ENCODE measurements at regions not wholly inside any gene's neighbourhood (a gene's known extent, or its start where the extent isn't known, plus 50 kb on each side); places are given as distances from the start of the nearest gene placed in this dataset.

DNA sequence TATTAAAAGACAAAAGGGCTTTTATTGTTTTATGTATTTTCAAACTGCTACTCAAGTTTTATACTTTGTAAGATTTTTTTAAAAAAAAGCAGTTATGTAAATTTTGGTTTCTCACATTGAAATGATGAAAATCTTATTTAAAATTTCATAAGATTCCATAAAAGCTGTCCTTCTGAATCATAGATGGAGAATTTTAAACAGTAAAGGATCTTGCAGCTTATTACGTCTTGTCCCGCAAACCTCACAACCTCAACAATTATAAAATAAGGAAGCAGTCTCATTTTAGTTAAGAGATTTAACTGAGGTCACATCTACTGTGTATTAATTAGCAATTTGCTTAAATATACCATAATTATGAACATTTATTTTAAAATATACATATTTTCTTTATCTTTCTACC, 581.0 kb upstream of the SPRY2 start:
- Histone ChIP-seq H3K4me2 (ENCODE audit: low read length) (no peak overlapping the region), H3K27me3 (ENCODE audit: control insufficient read depth, insufficient read depth, low read length) (no peaks in the 10 kb centered on the region), H3K4me3 (ENCODE audit: low read depth, low read length) (no peak overlapping the region), H3K36me3 (ENCODE audit: control insufficient read depth, insufficient read depth, low read length) (no peaks in the 10 kb centered on the region), H3K4me1 (no peaks in the 10 kb centered on the region), H3K9me3 (ENCODE audit: control insufficient read depth, low read length) (no peaks in the 10 kb centered on the region), H3K27ac (no peak overlapping the region), H3K79me2 (no peaks in the 10 kb centered on the region), H3K9ac (no peak overlapping the region), H2AFZ (no peak overlapping the region)
- TF ChIP-seq, protein P1, sequence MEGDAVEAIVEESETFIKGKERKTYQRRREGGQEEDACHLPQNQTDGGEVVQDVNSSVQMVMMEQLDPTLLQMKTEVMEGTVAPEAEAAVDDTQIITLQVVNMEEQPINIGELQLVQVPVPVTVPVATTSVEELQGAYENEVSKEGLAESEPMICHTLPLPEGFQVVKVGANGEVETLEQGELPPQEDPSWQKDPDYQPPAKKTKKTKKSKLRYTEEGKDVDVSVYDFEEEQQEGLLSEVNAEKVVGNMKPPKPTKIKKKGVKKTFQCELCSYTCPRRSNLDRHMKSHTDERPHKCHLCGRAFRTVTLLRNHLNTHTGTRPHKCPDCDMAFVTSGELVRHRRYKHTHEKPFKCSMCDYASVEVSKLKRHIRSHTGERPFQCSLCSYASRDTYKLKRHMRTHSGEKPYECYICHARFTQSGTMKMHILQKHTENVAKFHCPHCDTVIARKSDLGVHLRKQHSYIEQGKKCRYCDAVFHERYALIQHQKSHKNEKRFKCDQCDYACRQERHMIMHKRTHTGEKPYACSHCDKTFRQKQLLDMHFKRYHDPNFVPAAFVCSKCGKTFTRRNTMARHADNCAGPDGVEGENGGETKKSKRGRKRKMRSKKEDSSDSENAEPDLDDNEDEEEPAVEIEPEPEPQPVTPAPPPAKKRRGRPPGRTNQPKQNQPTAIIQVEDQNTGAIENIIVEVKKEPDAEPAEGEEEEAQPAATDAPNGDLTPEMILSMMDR (IDR thresholded peaks at IDR 0.05), result no peak

DNA sequence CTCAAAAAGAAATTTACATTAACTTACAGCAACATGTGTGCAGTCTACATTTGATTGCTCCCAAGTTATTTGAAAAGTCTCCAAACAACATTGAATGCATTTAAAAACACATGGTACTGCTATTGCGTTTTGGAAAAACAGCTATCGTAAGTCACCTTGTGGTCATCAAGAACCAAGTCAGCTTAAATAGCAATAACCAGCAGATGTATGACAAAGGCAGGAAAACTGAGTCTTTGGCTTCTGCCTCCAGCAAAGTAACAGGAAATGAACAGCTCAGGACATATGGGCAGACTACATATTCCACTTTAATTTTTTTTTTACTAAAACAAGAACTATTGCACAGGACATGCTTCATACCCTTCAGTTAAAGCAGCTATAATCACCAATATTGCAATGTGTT, 580.6 kb upstream of the SPRY2 start:
- TF ChIP-seq, protein P1 (IDR thresholded peaks at IDR 0.05), result no peak
- H3K4me3 ChIP-seq (ENCODE audit: low read depth, low read length), result no peak overlapping the region
- no peaks in the 10 kb centered on the region for H3K36me3 ChIP-seq (ENCODE audit: control insufficient read depth, insufficient read depth, low read length)

DNA sequence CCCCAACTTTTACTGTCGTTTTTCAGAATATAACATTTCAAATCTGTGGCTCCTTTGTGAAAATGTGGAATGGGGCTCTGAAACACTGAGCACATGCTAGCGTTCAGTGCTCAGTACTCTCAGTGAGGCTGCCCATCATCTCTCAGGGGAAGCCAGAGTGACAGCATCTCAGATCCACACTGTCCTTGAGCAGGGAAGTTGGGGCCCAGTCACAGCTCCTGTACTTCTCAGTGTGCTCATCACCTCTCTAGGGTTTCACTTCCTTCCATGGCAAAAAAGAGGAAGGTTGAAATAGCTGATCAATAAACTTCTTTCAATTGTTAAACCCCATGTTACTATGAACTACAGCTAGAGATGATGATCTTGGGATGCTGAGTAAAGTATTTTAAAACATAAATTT, 565.9 kb upstream of the SPRY2 start:
- Histone ChIP-seq H3K27me3 (ENCODE audit: control insufficient read depth, insufficient read depth, low read length) (no peaks in the 10 kb centered on the region), H3K4me3 (ENCODE audit: low read depth, low read length) (no peak overlapping the region), H3K36me3 (ENCODE audit: control insufficient read depth, insufficient read depth, low read length) (no peaks in the 10 kb centered on the region), H3K4me1 (no peaks in the 10 kb centered on the region), H3K4me2 (ENCODE audit: low read length) (no peak overlapping the region), H2AFZ (no peak overlapping the region), H3K27ac (no peak overlapping the region), H3K79me2 (no peaks in the 10 kb centered on the region), H3K9me3 (ENCODE audit: control insufficient read depth, low read length) (no peaks in the 10 kb centered on the region), H3K9ac (no peak overlapping the region)
- TF ChIP-seq, protein P1 (IDR thresholded peaks at IDR 0.05), result no peak

More for the DNA sequence above, 580.6 kb upstream of the SPRY2 start:
- Histone ChIP-seq H3K27ac (no peak overlapping the region), H3K79me2 (no peaks in the 10 kb centered on the region), H3K27me3 (ENCODE audit: control insufficient read depth, insufficient read depth, low read length) (no peaks in the 10 kb centered on the region), H3K9ac (no peak overlapping the region), H3K4me2 (ENCODE audit: low read length) (no peak overlapping the region), H3K4me1 (no peaks in the 10 kb centered on the region), H2AFZ (no peak overlapping the region), H3K9me3 (ENCODE audit: control insufficient read depth, low read length) (no peaks in the 10 kb centered on the region)

DNA sequence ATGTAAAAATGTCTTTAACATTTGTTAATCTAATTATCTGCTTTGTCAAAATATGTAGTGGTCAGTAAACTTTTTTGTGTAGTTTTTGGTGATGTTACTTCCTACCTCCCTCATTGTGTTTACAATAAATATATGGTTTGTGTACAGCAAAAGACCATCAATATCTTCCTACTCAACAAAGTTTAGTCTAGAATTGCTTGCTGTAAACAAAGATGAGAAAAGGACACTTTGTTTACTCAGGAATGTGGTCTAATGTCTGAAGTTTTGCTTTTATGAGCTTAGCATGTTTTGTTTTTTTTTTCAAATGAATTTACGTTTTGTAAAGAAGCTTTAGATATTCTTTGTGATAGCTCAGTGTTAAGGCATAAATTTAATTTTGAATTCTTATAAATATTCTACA, 563.5 kb upstream of the SPRY2 start:
- Histone ChIP-seq H3K4me2 (ENCODE audit: low read length) (no peak overlapping the region), H3K4me3 (ENCODE audit: low read depth, low read length) (no peak overlapping the region), H3K27ac (no peak overlapping the region), H3K27me3 (ENCODE audit: control insufficient read depth, insufficient read depth, low read length) (no peaks in the 10 kb centered on the region), H3K9me3 (ENCODE audit: control insufficient read depth, low read length) (no peaks in the 10 kb centered on the region), H3K79me2 (no peaks in the 10 kb centered on the region), H2AFZ (no peak overlapping the region), H3K9ac (no peak overlapping the region), H3K36me3 (ENCODE audit: control insufficient read depth, insufficient read depth, low read length) (no peaks in the 10 kb centered on the region), H3K4me1 (no peaks in the 10 kb centered on the region)
- TF ChIP-seq, protein P1 (IDR thresholded peaks at IDR 0.05), result no peak

DNA sequence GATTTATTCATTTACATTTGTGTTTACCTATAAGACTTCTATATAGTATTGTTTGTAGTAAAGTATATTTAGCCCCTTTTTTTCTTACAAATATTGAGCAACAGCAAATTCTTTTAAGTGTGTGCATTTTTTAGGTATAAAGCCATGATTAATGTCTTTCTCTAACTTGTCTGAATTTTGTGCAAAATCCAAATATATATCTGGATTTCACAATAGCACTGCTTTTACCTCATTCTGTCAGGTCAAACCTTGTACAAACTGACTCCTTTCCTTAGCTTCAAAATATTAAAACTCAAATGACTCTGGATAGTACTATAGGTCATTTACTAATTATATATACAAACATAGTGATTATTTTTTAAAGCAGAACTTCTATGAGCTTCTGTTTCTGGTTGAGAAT, 563.0 kb upstream of the SPRY2 start:
- TF ChIP-seq, protein P1 (IDR thresholded peaks at IDR 0.05), result no peak
- Histone ChIP-seq H3K27ac (no peak overlapping the region), H3K27me3 (ENCODE audit: control insufficient read depth, insufficient read depth, low read length) (no peaks in the 10 kb centered on the region), H3K9me3 (ENCODE audit: control insufficient read depth, low read length) (no peaks in the 10 kb centered on the region), H3K4me3 (ENCODE audit: low read depth, low read length) (no peak overlapping the region), H2AFZ (no peak overlapping the region), H3K9ac (no peak overlapping the region), H3K36me3 (ENCODE audit: control insufficient read depth, insufficient read depth, low read length) (no peaks in the 10 kb centered on the region), H3K4me1 (no peaks in the 10 kb centered on the region), H3K79me2 (no peaks in the 10 kb centered on the region), H3K4me2 (ENCODE audit: low read length) (no peak overlapping the region)
